ENCODE measurements at regions not wholly inside any gene's neighbourhood (a gene's known extent, or its start where the extent isn't known, plus 50 kb on each side); places are given as distances from the start of the nearest gene placed in this dataset.

GRCh38 chr7:438361-438760 is 81.3 kb downstream of the PDGFA start:
- H3K9ac ChIP-seq (ENCODE audit: low read length), result no peak overlapping the region
- peaks cover 9% of the 10 kb centered on the region for H3K27me3 ChIP-seq (ENCODE audit: control insufficient read depth, insufficient read depth, low read length)
- no peaks in the 10 kb centered on the region for H3K36me3 ChIP-seq (ENCODE audit: control insufficient read depth, insufficient read depth, low read length)
- peaks cover 15% of the 10 kb centered on the region for H3K4me1 ChIP-seq (ENCODE audit: control insufficient read depth, insufficient read depth, low read length)
- H3K9me3 ChIP-seq (ENCODE audit: control insufficient read depth, low read length), result no peaks in the 10 kb centered on the region
- H3K4me3 ChIP-seq (ENCODE audit: low read length), result no peak overlapping the region

DNA sequence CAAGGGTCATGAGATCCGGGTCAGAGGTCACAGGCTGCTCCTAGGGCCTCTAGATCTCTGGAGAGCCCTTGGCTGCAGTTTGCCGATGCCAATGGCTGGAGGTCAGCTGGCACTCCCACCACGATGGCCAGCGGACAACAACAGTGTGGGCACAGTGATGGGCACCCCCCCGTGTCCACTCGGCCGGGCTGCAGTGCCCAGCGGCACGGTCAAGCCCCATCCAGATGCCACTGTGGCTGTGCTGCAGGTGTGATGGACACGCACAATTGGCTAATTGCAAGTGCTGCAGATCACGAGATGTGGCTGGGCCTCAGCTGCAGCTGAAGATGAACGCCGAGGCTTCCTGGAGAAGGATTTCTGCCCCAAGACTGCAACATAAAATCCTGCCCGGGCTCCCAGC is 80.7 kb downstream of the PDGFA start:
- Histone ChIP-seq H3K4me1 (ENCODE audit: control insufficient read depth, insufficient read depth, low read length) (peaks cover 15% of the 10 kb centered on the region), H3K9me3 (ENCODE audit: control insufficient read depth, low read length) (no peaks in the 10 kb centered on the region), H3K9ac (ENCODE audit: low read length) (no peak overlapping the region), H3K4me3 (ENCODE audit: low read length) (no peak overlapping the region), H3K27me3 (ENCODE audit: control insufficient read depth, insufficient read depth, low read length) (peaks cover 10% of the 10 kb centered on the region), H3K36me3 (ENCODE audit: control insufficient read depth, insufficient read depth, low read length) (no peaks in the 10 kb centered on the region)

DNA sequence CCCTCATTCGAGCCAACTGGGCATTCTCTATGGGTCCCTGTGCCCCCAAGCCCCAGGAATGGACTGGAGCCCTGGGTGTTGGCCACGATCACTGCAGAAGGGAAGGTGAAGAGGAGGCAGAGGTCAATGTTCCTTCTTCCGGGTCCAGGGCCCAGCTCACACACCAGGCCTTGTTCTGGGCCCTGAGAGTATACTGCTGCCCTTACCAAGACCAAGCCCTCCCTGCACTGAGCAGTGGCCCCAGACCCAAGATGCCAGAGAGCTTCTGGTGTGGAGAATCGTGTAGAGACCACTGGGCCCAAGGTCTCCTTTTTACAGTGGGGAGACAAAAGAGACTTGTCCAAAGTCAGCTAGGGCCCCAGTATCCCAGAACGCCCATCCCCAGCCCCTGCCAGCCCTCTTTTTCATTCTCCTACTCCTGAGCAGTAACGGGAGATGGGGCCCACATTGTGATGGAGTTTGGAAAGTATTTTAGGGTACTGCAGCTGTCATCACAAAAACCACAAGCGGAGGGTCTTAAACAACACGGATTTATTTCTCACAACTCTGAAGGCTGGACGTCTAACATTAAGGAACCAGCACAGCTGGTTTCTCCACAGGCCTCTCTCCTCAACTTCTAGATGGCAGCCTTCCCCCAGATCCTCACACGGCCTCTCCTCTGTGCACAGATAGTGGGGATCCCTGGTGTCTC is 79.4 kb downstream of the PDGFA start:
- H3K27me3 ChIP-seq (ENCODE audit: control insufficient read depth, insufficient read depth, low read length), result peaks cover 15% of the 10 kb centered on the region
- no peak overlapping the region for H3K9ac ChIP-seq (ENCODE audit: low read length)
- peaks cover 10% of the 10 kb centered on the region for H3K4me1 ChIP-seq (ENCODE audit: control insufficient read depth, insufficient read depth, low read length)
- no peaks in the 10 kb centered on the region for H3K36me3 ChIP-seq (ENCODE audit: control insufficient read depth, insufficient read depth, low read length)
- H3K4me3 ChIP-seq (ENCODE audit: low read length), result no peak overlapping the region
- no peaks in the 10 kb centered on the region for H3K9me3 ChIP-seq (ENCODE audit: control insufficient read depth, low read length)

- no peaks in the 10 kb centered on the region for H3K36me3 ChIP-seq (ENCODE audit: control insufficient read depth, insufficient read depth, low read length)
- H3K27me3 ChIP-seq (ENCODE audit: control insufficient read depth, insufficient read depth, low read length), result peaks cover 15% of the 10 kb centered on the region
- H3K9ac ChIP-seq (ENCODE audit: low read length), result no peak overlapping the region
- no peaks in the 10 kb centered on the region for H3K9me3 ChIP-seq (ENCODE audit: control insufficient read depth, low read length)
- no peaks in the 10 kb centered on the region for H3K4me1 ChIP-seq (ENCODE audit: control insufficient read depth, insufficient read depth, low read length)
- H3K4me3 ChIP-seq (ENCODE audit: low read length), result no peak overlapping the region
These were observed 77.8 kb downstream of the PDGFA start for GRCh38 chr7:441684-442421.

DNA sequence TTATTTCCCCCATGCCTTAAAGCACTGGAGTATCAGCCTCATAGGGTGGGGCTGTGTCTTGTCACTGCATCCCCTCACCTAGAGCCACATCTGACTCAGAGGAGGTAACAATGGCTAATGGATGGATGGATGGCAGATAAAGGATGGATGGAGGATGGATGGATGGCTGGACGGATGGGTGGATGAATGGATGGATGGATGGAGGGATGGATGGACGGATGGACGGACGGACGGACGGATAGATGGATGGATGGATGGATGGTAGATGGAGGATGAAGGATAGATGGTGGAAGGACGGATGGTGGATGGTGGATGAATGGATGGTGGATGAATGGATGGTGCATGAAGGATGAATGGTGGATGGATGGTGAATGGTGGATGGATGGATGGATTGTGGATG is 77.2 kb downstream of the PDGFA start:
- Histone ChIP-seq H3K36me3 (ENCODE audit: control insufficient read depth, insufficient read depth, low read length) (no peaks in the 10 kb centered on the region), H3K4me1 (ENCODE audit: control insufficient read depth, insufficient read depth, low read length) (no peaks in the 10 kb centered on the region), H3K9ac (ENCODE audit: low read length) (no peak overlapping the region), H3K27me3 (ENCODE audit: control insufficient read depth, insufficient read depth, low read length) (peaks cover 15% of the 10 kb centered on the region), H3K4me3 (ENCODE audit: low read length) (no peak overlapping the region), H3K9me3 (ENCODE audit: control insufficient read depth, low read length) (no peaks in the 10 kb centered on the region)

GRCh38 chr7:443279-443833 is 76.3 kb downstream of the PDGFA start:
- H3K4me1 ChIP-seq (ENCODE audit: control insufficient read depth, insufficient read depth, low read length), result no peaks in the 10 kb centered on the region
- no peak overlapping the region for H3K9ac ChIP-seq (ENCODE audit: low read length)
- no peaks in the 10 kb centered on the region for H3K36me3 ChIP-seq (ENCODE audit: control insufficient read depth, insufficient read depth, low read length)
- H3K4me3 ChIP-seq (ENCODE audit: low read length), result no peak overlapping the region
- no peaks in the 10 kb centered on the region for H3K9me3 ChIP-seq (ENCODE audit: control insufficient read depth, low read length)
- peaks cover 14% of the 10 kb centered on the region for H3K27me3 ChIP-seq (ENCODE audit: control insufficient read depth, insufficient read depth, low read length)

GRCh38 chr7:444606-445005 is 75.0 kb downstream of the PDGFA start:
- Histone ChIP-seq H3K9me3 (ENCODE audit: control insufficient read depth, low read length) (no peaks in the 10 kb centered on the region), H3K4me3 (ENCODE audit: low read length) (no peak overlapping the region), H3K36me3 (ENCODE audit: control insufficient read depth, insufficient read depth, low read length) (no peaks in the 10 kb centered on the region), H3K4me1 (ENCODE audit: control insufficient read depth, insufficient read depth, low read length) (no peaks in the 10 kb centered on the region), H3K27me3 (ENCODE audit: control insufficient read depth, insufficient read depth, low read length) (peaks cover 6% of the 10 kb centered on the region), H3K9ac (ENCODE audit: low read length) (no peak overlapping the region)

- no peaks in the 10 kb centered on the region for H3K36me3 ChIP-seq (ENCODE audit: control insufficient read depth, insufficient read depth, low read length)
- H3K4me1 ChIP-seq (ENCODE audit: control insufficient read depth, insufficient read depth, low read length), result no peaks in the 10 kb centered on the region
- no peaks in the 10 kb centered on the region for H3K9me3 ChIP-seq (ENCODE audit: control insufficient read depth, low read length)
- no peak overlapping the region for H3K4me3 ChIP-seq (ENCODE audit: low read length)
- H3K9ac ChIP-seq (ENCODE audit: low read length), result no peak overlapping the region
- peaks cover 6% of the 10 kb centered on the region for H3K27me3 ChIP-seq (ENCODE audit: control insufficient read depth, insufficient read depth, low read length)
These were observed 74.6 kb downstream of the PDGFA start for GRCh38 chr7:445020-445419.

GRCh38 chr7:445563-446288 is 73.9 kb downstream of the PDGFA start:
- H3K9ac ChIP-seq (ENCODE audit: low read length), result no peak overlapping the region
- H3K36me3 ChIP-seq (ENCODE audit: control insufficient read depth, insufficient read depth, low read length), result no peaks in the 10 kb centered on the region
- no peaks in the 10 kb centered on the region for H3K4me1 ChIP-seq (ENCODE audit: control insufficient read depth, insufficient read depth, low read length)
- no peak overlapping the region for H3K4me3 ChIP-seq (ENCODE audit: low read length)
- no peaks in the 10 kb centered on the region for H3K9me3 ChIP-seq (ENCODE audit: control insufficient read depth, low read length)
- peaks cover 6% of the 10 kb centered on the region for H3K27me3 ChIP-seq (ENCODE audit: control insufficient read depth, insufficient read depth, low read length)

GRCh38 chr7:446289-446935 is 73.2 kb downstream of the PDGFA start:
- Histone ChIP-seq H3K27me3 (ENCODE audit: control insufficient read depth, insufficient read depth, low read length) (peaks cover 13% of the 10 kb centered on the region), H3K9me3 (ENCODE audit: control insufficient read depth, low read length) (no peaks in the 10 kb centered on the region)

More at GRCh38 chr7:446289-446935, 73.2 kb downstream of the PDGFA start:
- Histone ChIP-seq H3K9ac (ENCODE audit: low read length) (no peak overlapping the region), H3K4me1 (ENCODE audit: control insufficient read depth, insufficient read depth, low read length) (no peaks in the 10 kb centered on the region), H3K4me3 (ENCODE audit: low read length) (no peak overlapping the region), H3K36me3 (ENCODE audit: control insufficient read depth, insufficient read depth, low read length) (no peaks in the 10 kb centered on the region)
